ENCODE measurements at regions not wholly inside any gene's neighbourhood (a gene's known extent, or its start where the extent isn't known, plus 50 kb on each side); places are given as distances from the start of the nearest gene placed in this dataset.

GRCh38 chr4:41430792-41431191, 107.2 kb upstream of the LIMCH1 start (continued):
- no peak for TF ChIP-seq ZBTB33 (IDR thresholded peaks at IDR 0.05)
- TF ChIP-seq FOXA1 (IDR thresholded peaks at IDR 0.05): no peak

GRCh38 chr4:41431276-41431675, 106.7 kb upstream of the LIMCH1 start:
- 97% methylated on average over 1 of the region's 1 CpG for WGBS
- Histone ChIP-seq H3K4me3 (ENCODE audit: low read depth in 1 of 3, low read length in 3 of 3) (no peak overlapping the region), H3K4me1 (ENCODE audit: control insufficient read depth in 4 of 4, insufficient read depth in 4 of 4, low read length in 3 of 4) (peaks cover 2 to 40% (median 26%) of the 10 kb centered on the region in 4 donors), H3K36me3 (ENCODE audit: control insufficient read depth in 4 of 4, insufficient read depth in 3 of 4, low read depth in 1 of 4, low read length in 3 of 4) (no peaks in the 10 kb centered on the region), H3K27ac (ENCODE audit: low read depth in 1 of 2, low read length in 2 of 2) (no peak overlapping the region), H3K9ac (ENCODE audit: low read depth in 1 of 2, low read length in 2 of 2) (no peak overlapping the region), H3K27me3 (ENCODE audit: control insufficient read depth in 4 of 4, insufficient read depth in 4 of 4, low read length in 3 of 4) (no peaks in the 10 kb centered on the region), H3K9me3 (ENCODE audit: control insufficient read depth in 4 of 4, low read length in 3 of 4) (no peaks in the 10 kb centered on the region)
- DNase-seq (ENCODE audit: low spot score): no peak
- no peak for TF ChIP-seq CTCF (IDR thresholded peaks at IDR 0.05; ENCODE audit: low read depth, low read length, missing input control)

GRCh38 chr4:41432219-41432618, 105.7 kb upstream of the LIMCH1 start:
- H3K27ac ChIP-seq (ENCODE audit: low read depth in 1 of 2, low read length in 2 of 2): no peak overlapping the region
- TF ChIP-seq RAD21 (IDR thresholded peaks at IDR 0.05) (no peak), RXRA (IDR thresholded peaks at IDR 0.05) (no peak), GABPA (IDR thresholded peaks at IDR 0.05 in 1 of 2, conservative IDR thresholded peaks at IDR 0.05 in 1 of 2) (no peak), JUND (IDR thresholded peaks at IDR 0.05) (no peak), ATF3 (IDR thresholded peaks at IDR 0.05) (no peak), NR2F2 (IDR thresholded peaks at IDR 0.05) (no peak), CTCF (IDR thresholded peaks at IDR 0.05; ENCODE audit: low read depth, low read length, missing input control) (no peak), SP1 (IDR thresholded peaks at IDR 0.05) (no peak), MAX (IDR thresholded peaks at IDR 0.05) (no peak), YY1 (IDR thresholded peaks at IDR 0.05) (no peak), ZBTB33 (IDR thresholded peaks at IDR 0.05) (no peak), TAF1 (conservative IDR thresholded peaks at IDR 0.05) (no peak), HNF4G (IDR thresholded peaks at IDR 0.05) (no peak)

More at GRCh38 chr4:41432219-41432618, 105.7 kb upstream of the LIMCH1 start:
- H3K9ac ChIP-seq (ENCODE audit: low read depth in 1 of 2, low read length in 2 of 2): no peak overlapping the region
- no peaks in the 10 kb centered on the region for H3K36me3 ChIP-seq (ENCODE audit: control insufficient read depth in 4 of 4, insufficient read depth in 3 of 4, low read depth in 1 of 4, low read length in 3 of 4)
- H3K9me3 ChIP-seq (ENCODE audit: control insufficient read depth in 4 of 4, low read length in 3 of 4): no peaks in the 10 kb centered on the region
- no peaks in the 10 kb centered on the region for H3K27me3 ChIP-seq (ENCODE audit: control insufficient read depth in 4 of 4, insufficient read depth in 4 of 4, low read length in 3 of 4)
- WGBS: 97% methylated on average over 2 of the region's 2 CpGs
- no peak overlapping the region for H3K4me3 ChIP-seq (ENCODE audit: low read depth in 1 of 3, low read length in 3 of 3)
- no peak for DNase-seq (ENCODE audit: low spot score)
- H3K4me1 ChIP-seq (ENCODE audit: control insufficient read depth in 4 of 4, insufficient read depth in 4 of 4, low read length in 3 of 4): peaks cover 2 to 42% (median 25%) of the 10 kb centered on the region in 4 donors
